Esophagus squamous epithelium (tissue), 4 donors: ENCODE measurements at regions not wholly inside any gene's neighbourhood (a gene's known extent, or its start where the extent isn't known, plus 50 kb on each side); places are given as distances from the start of the nearest gene placed in this dataset.

Experiments
- POLR2A ChIP-seq, 4 donors: fragments of 450-650 bp; IDR thresholded peaks; one replicate each; pipeline ENCODE4 v1.6.1; 2017; ENCODE audit warnings: antibody characterized with exemption in 4 of 4, mild to moderate bottlenecking in 4 of 4, moderate library complexity in 3 of 4
- TF ChIP-seq, protein P1 (sequence below), 6 experiments: fragments of 450-650 bp in 4 of 6; fragments of 200-600 bp in 2 of 6; sonication (generic) in 2 of 6; IDR thresholded peaks; one replicate each; pipeline ENCODE4 v1.5.1; 2016 to 2019; ENCODE audit warnings: antibody characterized with exemption in 6 of 6, mild to moderate bottlenecking in 4 of 6, moderate library complexity in 4 of 6

DNA sequence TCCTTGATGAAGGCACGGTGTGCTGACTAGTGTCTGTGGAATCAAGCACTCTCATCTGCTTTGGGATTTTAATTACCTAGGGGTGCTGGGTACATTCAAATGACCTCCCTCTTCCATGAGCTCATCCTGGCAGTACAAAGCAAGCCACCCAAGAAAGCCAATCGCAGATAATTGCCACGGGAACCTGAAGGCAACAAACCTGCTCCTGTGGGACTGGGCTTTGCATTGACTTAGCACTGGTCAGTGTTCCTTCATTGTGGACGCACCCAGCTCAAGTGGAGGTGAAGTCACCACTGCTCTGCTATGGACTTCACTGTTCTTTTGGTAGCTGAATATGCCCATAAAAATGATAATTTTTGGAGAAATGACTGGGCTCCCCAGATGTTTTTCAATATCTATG, 261.6 kb upstream of the FERMT1 start:
- TF ChIP-seq, protein P1, sequence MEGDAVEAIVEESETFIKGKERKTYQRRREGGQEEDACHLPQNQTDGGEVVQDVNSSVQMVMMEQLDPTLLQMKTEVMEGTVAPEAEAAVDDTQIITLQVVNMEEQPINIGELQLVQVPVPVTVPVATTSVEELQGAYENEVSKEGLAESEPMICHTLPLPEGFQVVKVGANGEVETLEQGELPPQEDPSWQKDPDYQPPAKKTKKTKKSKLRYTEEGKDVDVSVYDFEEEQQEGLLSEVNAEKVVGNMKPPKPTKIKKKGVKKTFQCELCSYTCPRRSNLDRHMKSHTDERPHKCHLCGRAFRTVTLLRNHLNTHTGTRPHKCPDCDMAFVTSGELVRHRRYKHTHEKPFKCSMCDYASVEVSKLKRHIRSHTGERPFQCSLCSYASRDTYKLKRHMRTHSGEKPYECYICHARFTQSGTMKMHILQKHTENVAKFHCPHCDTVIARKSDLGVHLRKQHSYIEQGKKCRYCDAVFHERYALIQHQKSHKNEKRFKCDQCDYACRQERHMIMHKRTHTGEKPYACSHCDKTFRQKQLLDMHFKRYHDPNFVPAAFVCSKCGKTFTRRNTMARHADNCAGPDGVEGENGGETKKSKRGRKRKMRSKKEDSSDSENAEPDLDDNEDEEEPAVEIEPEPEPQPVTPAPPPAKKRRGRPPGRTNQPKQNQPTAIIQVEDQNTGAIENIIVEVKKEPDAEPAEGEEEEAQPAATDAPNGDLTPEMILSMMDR (IDR thresholded peaks at IDR 0.05), result no peak
- TF ChIP-seq POLR2A (IDR thresholded peaks at IDR 0.05), result no peak
